PC-9 (cell line): ENCODE measurements at regions not wholly inside any gene's neighbourhood (a gene's known extent, or its start where the extent isn't known, plus 50 kb on each side); places are given as distances from the start of the nearest gene placed in this dataset.

Experiments
- EZH2 ChIP-seq: fragments of 200-600 bp; sonication (generic); IDR thresholded peaks from 2 replicates; pipeline ENCODE4 v1.8.0; 2017; ENCODE audit warnings: antibody characterized with exemption, low read depth
- TF ChIP-seq, protein P1 (sequence below): fragments of 200-600 bp; sonication (generic); conservative IDR thresholded peaks from 2 replicates; pipeline ENCODE4 v1.6.1; 2017; ENCODE audit warnings: mixed run types, antibody characterized with exemption, mild to moderate bottlenecking, moderate library complexity

DNA sequence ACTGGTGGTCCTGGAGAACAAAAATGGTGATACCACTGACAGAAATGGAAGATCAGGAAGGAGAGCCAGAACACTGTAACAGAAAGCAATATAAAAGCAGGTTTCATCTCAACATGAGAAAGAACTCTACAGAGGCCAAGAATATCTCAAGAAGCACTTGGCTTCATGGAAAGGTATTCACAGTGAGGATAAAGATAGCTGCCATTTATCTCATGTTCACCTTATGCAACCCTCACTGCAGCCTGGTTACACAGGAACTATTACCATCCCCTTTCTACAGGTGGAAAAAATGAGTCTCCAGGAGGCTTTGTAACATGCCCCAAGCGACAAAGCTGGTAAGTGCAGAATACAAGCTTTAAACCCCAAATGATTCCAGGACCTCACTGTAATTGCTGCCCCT is 606.1 kb upstream of the CADM1 start:
- TF ChIP-seq, protein P1, sequence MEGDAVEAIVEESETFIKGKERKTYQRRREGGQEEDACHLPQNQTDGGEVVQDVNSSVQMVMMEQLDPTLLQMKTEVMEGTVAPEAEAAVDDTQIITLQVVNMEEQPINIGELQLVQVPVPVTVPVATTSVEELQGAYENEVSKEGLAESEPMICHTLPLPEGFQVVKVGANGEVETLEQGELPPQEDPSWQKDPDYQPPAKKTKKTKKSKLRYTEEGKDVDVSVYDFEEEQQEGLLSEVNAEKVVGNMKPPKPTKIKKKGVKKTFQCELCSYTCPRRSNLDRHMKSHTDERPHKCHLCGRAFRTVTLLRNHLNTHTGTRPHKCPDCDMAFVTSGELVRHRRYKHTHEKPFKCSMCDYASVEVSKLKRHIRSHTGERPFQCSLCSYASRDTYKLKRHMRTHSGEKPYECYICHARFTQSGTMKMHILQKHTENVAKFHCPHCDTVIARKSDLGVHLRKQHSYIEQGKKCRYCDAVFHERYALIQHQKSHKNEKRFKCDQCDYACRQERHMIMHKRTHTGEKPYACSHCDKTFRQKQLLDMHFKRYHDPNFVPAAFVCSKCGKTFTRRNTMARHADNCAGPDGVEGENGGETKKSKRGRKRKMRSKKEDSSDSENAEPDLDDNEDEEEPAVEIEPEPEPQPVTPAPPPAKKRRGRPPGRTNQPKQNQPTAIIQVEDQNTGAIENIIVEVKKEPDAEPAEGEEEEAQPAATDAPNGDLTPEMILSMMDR: no peak
- TF ChIP-seq EZH2: no peak
